ENCODE measurements at regions not wholly inside any gene's neighbourhood (a gene's known extent, or its start where the extent isn't known, plus 50 kb on each side); places are given as distances from the start of the nearest gene placed in this dataset.

DNA sequence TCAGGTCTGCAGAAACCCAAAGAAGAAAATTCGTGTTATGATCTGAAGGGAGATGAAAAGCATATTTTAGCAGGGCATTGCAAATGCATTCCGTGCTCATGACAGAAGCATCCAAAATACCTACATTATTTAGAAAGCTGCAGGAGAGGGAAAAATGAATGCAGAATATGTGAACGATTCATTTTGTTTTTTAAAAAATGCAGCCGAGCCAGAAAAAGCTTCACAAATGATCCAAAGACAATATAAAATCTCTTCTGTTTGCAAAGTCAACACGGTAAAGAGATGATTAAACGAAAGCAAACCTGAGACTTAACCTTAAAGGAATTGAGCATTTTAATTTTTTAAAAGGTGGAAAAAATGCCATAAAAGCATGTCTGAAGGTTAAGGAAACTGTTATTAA is 136.1 kb upstream of the SULF2 start:
- TF ChIP-seq ETV6 (CRISPR knock-in tag; IDR thresholded peaks at IDR 0.05): no peak
- TF ChIP-seq, protein P1, sequence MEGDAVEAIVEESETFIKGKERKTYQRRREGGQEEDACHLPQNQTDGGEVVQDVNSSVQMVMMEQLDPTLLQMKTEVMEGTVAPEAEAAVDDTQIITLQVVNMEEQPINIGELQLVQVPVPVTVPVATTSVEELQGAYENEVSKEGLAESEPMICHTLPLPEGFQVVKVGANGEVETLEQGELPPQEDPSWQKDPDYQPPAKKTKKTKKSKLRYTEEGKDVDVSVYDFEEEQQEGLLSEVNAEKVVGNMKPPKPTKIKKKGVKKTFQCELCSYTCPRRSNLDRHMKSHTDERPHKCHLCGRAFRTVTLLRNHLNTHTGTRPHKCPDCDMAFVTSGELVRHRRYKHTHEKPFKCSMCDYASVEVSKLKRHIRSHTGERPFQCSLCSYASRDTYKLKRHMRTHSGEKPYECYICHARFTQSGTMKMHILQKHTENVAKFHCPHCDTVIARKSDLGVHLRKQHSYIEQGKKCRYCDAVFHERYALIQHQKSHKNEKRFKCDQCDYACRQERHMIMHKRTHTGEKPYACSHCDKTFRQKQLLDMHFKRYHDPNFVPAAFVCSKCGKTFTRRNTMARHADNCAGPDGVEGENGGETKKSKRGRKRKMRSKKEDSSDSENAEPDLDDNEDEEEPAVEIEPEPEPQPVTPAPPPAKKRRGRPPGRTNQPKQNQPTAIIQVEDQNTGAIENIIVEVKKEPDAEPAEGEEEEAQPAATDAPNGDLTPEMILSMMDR (IDR thresholded peaks at IDR 0.05): no peak
